ENCODE measurements at regions not wholly inside any gene's neighbourhood (a gene's known extent, or its start where the extent isn't known, plus 50 kb on each side); places are given as distances from the start of the nearest gene placed in this dataset.

GRCh38 chrX:69278031-69278687, 112.9 kb upstream of the PJA1 start:
- no peak for DNase-seq

- DNase-seq = no peak
Observed at GRCh38 chrX:69277369-69277990, 112.2 kb upstream of the PJA1 start.

- DNase-seq = no peak
Observed at GRCh38 chrX:69268611-69269010, 103.4 kb upstream of the PJA1 start.

GRCh38 chrX:69264158-69264581, 98.9 kb upstream of the PJA1 start:
- DNase-seq = no peak

- DNase-seq = no peak
Observed at GRCh38 chrX:69263251-69263820, 98.1 kb upstream of the PJA1 start.

- DNase-seq = no peak
Observed at GRCh38 chrX:69262036-69262936, 97.0 kb upstream of the PJA1 start.

GRCh38 chrX:69260169-69260568, 94.9 kb upstream of the PJA1 start:
- DNase-seq = no peak

GRCh38 chrX:69258893-69259292, 93.6 kb upstream of the PJA1 start:
- no peak for DNase-seq

GRCh38 chrX:69257499-69258127, 92.4 kb upstream of the PJA1 start:
- peak in 27 of 58 donors; percentile 0 to 61 (median 10) for DNase-seq

GRCh38 chrX:69256291-69256565, 91.0 kb upstream of the PJA1 start:
- peak in 8 of 58 donors; percentile 0 to 26 (median 2) for DNase-seq

- DNase-seq = peak in 1 of 58 donors; percentile 1
Observed at GRCh38 chrX:69255441-69256290, 90.4 kb upstream of the PJA1 start.

GRCh38 chrX:69253821-69254220, 88.6 kb upstream of the PJA1 start:
- DNase-seq = no peak

GRCh38 chrX:69243276-69243675, 78.0 kb upstream of the PJA1 start:
- no peak for DNase-seq

- peak in 5 of 58 donors; percentile 32 to 53 (median 35) for DNase-seq
Observed at GRCh38 chrX:69238887-69239231, 73.6 kb upstream of the PJA1 start.

GRCh38 chrX:69238114-69238886, 73.0 kb upstream of the PJA1 start:
- peak in 57 of 58 donors; percentile 3 to 90 (median 63) for DNase-seq

GRCh38 chrX:69237236-69237635, 72.0 kb upstream of the PJA1 start:
- DNase-seq = no peak

- no peak for DNase-seq
Observed at GRCh38 chrX:69236641-69237040, 71.4 kb upstream of the PJA1 start.

GRCh38 chrX:69234624-69235023, 69.4 kb upstream of the PJA1 start:
- no peak for DNase-seq

GRCh38 chrX:69232945-69233344, 67.7 kb upstream of the PJA1 start:
- no peak for DNase-seq

- DNase-seq = no peak
Observed at GRCh38 chrX:69231903-69232302, 66.7 kb upstream of the PJA1 start.
